Activated naive CD8-positive, alpha-beta T cell treated with anti-CD3 and anti-CD28 coated beads for 36 hours (primary cell): ENCODE measurements at regions not wholly inside any gene's neighbourhood (a gene's known extent, or its start where the extent isn't known, plus 50 kb on each side); places are given as distances from the start of the nearest gene placed in this dataset.

Experiments used
- DNase-seq: peaks from one replicate; pipeline ENCODE4 v3.0.0; 2021
- H3K27ac Mint-ChIP-seq: one replicate; pipeline ENCODE4 v1.8.0; 2022; ENCODE audit warnings: mild to moderate bottlenecking, moderate library complexity, mixed read lengths
- H3K27me3 Mint-ChIP-seq: one replicate; pipeline ENCODE4 v1.8.0; 2022; ENCODE audit warnings: mild to moderate bottlenecking, mixed read lengths
- H3K36me3 Mint-ChIP-seq: one replicate; pipeline ENCODE4 v1.8.0; 2021; ENCODE audit warnings: mild to moderate bottlenecking, mixed read lengths
- H3K4me1 Mint-ChIP-seq: one replicate; pipeline ENCODE4 v1.8.0; 2021; ENCODE audit warnings: mixed read lengths
- H3K4me3 Mint-ChIP-seq: one replicate; pipeline ENCODE4 v1.8.0; 2022; ENCODE audit warnings: mild to moderate bottlenecking, moderate library complexity, mixed read lengths
- H3K9me3 Mint-ChIP-seq: one replicate; pipeline ENCODE4 v1.8.0; 2022; ENCODE audit warnings: mixed read lengths

DNA sequence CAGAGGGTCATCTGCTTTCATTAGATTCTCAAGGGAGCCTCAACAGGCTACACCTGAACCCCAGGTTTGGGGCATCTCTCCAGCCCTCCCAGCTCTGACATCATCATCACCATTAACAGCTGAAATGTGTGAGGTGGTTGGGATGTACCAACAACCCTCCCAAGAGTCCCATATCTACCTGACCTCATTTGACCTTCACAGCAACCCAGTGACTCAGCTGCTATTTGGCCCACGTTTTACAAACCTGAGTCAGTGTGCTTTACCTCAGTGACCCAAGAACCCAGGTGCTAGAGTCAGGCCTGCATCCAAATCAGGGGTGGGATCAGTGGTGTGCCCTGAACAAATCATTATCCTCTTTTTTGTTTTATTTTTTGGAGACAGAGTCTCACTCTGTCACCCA, 53.3 kb upstream of the TINAGL1 start:
- Mint-ChIP-seq H3K4me1 (no peaks in the 10 kb centered on the region), H3K27ac (no peak overlapping the region), H3K4me3 (no peak overlapping the region), H3K27me3 (no peaks in the 10 kb centered on the region), H3K9me3 (no peaks in the 10 kb centered on the region), H3K36me3 (no peaks in the 10 kb centered on the region)
- DNase-seq: no peak

GRCh38 chr1:31523769-31524168, 52.5 kb upstream of the TINAGL1 start:
- no peak overlapping the region for H3K27ac Mint-ChIP-seq
- H3K36me3 Mint-ChIP-seq: no peaks in the 10 kb centered on the region
- no peak overlapping the region for H3K4me3 Mint-ChIP-seq
- DNase-seq: no peak
- no peaks in the 10 kb centered on the region for H3K9me3 Mint-ChIP-seq
- no peaks in the 10 kb centered on the region for H3K27me3 Mint-ChIP-seq
- no peaks in the 10 kb centered on the region for H3K4me1 Mint-ChIP-seq

DNA sequence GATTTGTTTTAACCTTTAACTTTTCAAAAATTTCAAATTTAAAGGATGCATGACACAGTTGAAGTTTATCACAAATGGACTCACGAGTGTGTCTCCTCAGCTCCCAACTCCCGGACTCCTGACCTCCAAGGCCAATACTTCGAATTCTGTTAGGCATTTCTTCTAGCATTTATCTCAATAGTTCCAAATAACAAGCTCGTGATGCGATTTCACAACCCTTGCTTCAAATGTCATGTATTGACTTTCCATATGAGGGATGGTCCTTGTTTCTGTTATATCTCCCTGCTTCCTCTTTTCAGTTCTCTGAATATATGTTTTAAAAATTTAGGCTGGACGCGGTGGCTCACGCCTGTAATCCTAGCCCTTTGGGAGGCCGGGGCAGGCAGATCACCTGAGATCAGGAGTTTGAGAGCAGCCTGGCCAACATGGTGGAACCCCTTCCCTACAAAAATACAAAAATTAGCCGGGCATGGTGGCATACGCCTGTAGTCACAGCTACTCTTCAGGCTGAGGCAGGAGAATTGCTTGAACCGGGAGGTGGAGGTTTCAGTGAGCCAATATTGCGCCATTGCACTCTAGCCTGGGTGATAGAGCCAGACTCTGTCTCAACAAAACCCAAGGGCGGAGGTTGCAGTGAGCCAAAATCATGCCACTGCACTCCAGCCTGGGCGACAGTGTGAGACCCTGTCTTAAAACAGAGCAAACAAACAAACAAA, 52.0 kb upstream of the TINAGL1 start:
- no peaks in the 10 kb centered on the region for H3K4me1 Mint-ChIP-seq
- H3K27me3 Mint-ChIP-seq: no peaks in the 10 kb centered on the region
- H3K9me3 Mint-ChIP-seq: no peaks in the 10 kb centered on the region
- DNase-seq: no peak
- H3K36me3 Mint-ChIP-seq: no peaks in the 10 kb centered on the region
- H3K4me3 Mint-ChIP-seq: no peak overlapping the region
- no peak overlapping the region for H3K27ac Mint-ChIP-seq
